ENCODE measurements at regions not wholly inside any gene's neighbourhood (a gene's known extent, or its start where the extent isn't known, plus 50 kb on each side); places are given as distances from the start of the nearest gene placed in this dataset.
A peak's percentile ranks its signal among the peaks of the same experiment; 100 is the strongest.
"Not testable (repeated sequence)": the region's sequence is repeated elsewhere in the genome, so short reads cannot be mapped to it uniquely, and the experiment has no call there.

- no peak for DNase-seq
Observed at GRCh38 chr5:56419667-56420066, 186.5 kb upstream of the ANKRD55 start.

GRCh38 chr5:56415356-56415765 is 182.2 kb upstream of the ANKRD55 start:
- no peak for DNase-seq

GRCh38 chr5:56414066-56414465 is 180.9 kb upstream of the ANKRD55 start:
- no peak for DNase-seq

GRCh38 chr5:56413546-56413945 is 180.4 kb upstream of the ANKRD55 start:
- no peak for DNase-seq

GRCh38 chr5:56412601-56413379 is 179.7 kb upstream of the ANKRD55 start:
- DNase-seq, result no peak

- no peak for DNase-seq
Observed at GRCh38 chr5:56410696-56411095, 177.6 kb upstream of the ANKRD55 start.

GRCh38 chr5:56409331-56410190 is 176.4 kb upstream of the ANKRD55 start:
- DNase-seq, result peak; percentile 53

- no peak for DNase-seq
Observed at GRCh38 chr5:56406838-56407237, 173.7 kb upstream of the ANKRD55 start.

- DNase-seq, result no peak
Observed at GRCh38 chr5:56406221-56406620, 173.1 kb upstream of the ANKRD55 start.

GRCh38 chr5:56405116-56405908 is 172.2 kb upstream of the ANKRD55 start:
- DNase-seq, result no peak

GRCh38 chr5:56402266-56403220 is 169.4 kb upstream of the ANKRD55 start:
- DNase-seq, result no peak

- not testable (repeated sequence) for DNase-seq
Observed at GRCh38 chr5:56397796-56398195, 164.7 kb upstream of the ANKRD55 start.

GRCh38 chr5:56396634-56397033 is 163.5 kb upstream of the ANKRD55 start:
- DNase-seq, result no peak

GRCh38 chr5:56389261-56389660 is 156.1 kb upstream of the ANKRD55 start:
- no peak for DNase-seq

GRCh38 chr5:56388229-56388985 is 155.3 kb upstream of the ANKRD55 start:
- DNase-seq, result no peak

- no peak for DNase-seq
Observed at GRCh38 chr5:56386046-56386445, 152.9 kb upstream of the ANKRD55 start.

GRCh38 chr5:56384186-56384585 is 151.1 kb upstream of the ANKRD55 start:
- DNase-seq, result no peak

GRCh38 chr5:56383761-56384160 is 150.6 kb upstream of the ANKRD55 start:
- no peak for DNase-seq

GRCh38 chr5:56382896-56383295 is 149.8 kb upstream of the ANKRD55 start:
- DNase-seq, result no peak

- no peak for DNase-seq
Observed at GRCh38 chr5:56377573-56377972, 144.4 kb upstream of the ANKRD55 start.

- DNase-seq, result no peak
Observed at GRCh38 chr5:56376128-56376527, 143.0 kb upstream of the ANKRD55 start.
